H9 (cell line): ENCODE measurements at regions not wholly inside any gene's neighbourhood (a gene's known extent, or its start where the extent isn't known, plus 50 kb on each side); places are given as distances from the start of the nearest gene placed in this dataset.
A peak's percentile ranks its signal among the peaks of the same experiment; 100 is the strongest.

Experiments used
- DNase-seq: peaks from one replicate; pipeline ENCODE4 v3.0.0-alpha.2; 2017
- H2AFZ ChIP-seq: one replicate; pipeline ENCODE4 v1.6.1; 2013; ENCODE audit warnings: mild to moderate bottlenecking, low read length, control low read depth, moderate library complexity
- H2AK5ac ChIP-seq: 2 replicates; pipeline ENCODE4 v1.6.1; 2013; ENCODE audit warnings: low read length, control low read depth, mixed read lengths; ENCODE audit not compliant: insufficient read length
- H2BK120ac ChIP-seq: one replicate; pipeline ENCODE4 v1.6.1; 2013; ENCODE audit warnings: low read depth, mild to moderate bottlenecking, low read length, control low read depth, inconsistent platforms; ENCODE audit not compliant: poor library complexity, severe bottlenecking
- H2BK12ac ChIP-seq: 2 replicates; pipeline ENCODE4 v1.6.1; 2013; ENCODE audit warnings: low read length, control low read depth, mixed read lengths, low read depth; ENCODE audit not compliant: insufficient read length
- H2BK15ac ChIP-seq: 2 replicates; pipeline ENCODE4 v1.6.1; 2013; ENCODE audit warnings: low read depth, low read length, control low read depth
- H2BK20ac ChIP-seq: one replicate; pipeline ENCODE4 v1.6.1; 2013; ENCODE audit warnings: low read depth, mild to moderate bottlenecking, low read length, control low read depth, inconsistent platforms; ENCODE audit not compliant: poor library complexity, severe bottlenecking
- H2BK5ac ChIP-seq: 2 replicates; pipeline ENCODE4 v1.6.1; 2013; ENCODE audit warnings: low read length, control low read depth, mixed read lengths; ENCODE audit not compliant: insufficient read length
- H3K14ac ChIP-seq: 2 replicates; pipeline ENCODE4 v1.6.1; 2013; ENCODE audit warnings: low read length, control low read depth; ENCODE audit not compliant: insufficient read depth
- H3K18ac ChIP-seq: 2 replicates; pipeline ENCODE4 v1.6.1; 2013; ENCODE audit warnings: low read depth, mild to moderate bottlenecking, mixed read lengths, low read length, control low read depth; ENCODE audit not compliant: insufficient read length
- H3K23ac ChIP-seq: 2 replicates; pipeline ENCODE4 v1.6.1; 2013; ENCODE audit warnings: low read length, control low read depth, mixed read lengths, low read depth; ENCODE audit not compliant: insufficient read length
- H3K23me2 ChIP-seq: 2 replicates; pipeline ENCODE4 v1.6.1; 2013; ENCODE audit warnings: low read depth, mild to moderate bottlenecking, mixed read lengths, low read length, control low read depth; ENCODE audit not compliant: insufficient read length, poor library complexity, severe bottlenecking
- H3K27ac ChIP-seq: 2 replicates; pipeline ENCODE4 v1.5.1; 2013; ENCODE audit warnings: low read length, control low read depth, mixed read lengths, low read depth; ENCODE audit not compliant: insufficient read length
- H3K27me3 ChIP-seq: 2 replicates; pipeline ENCODE4 v1.6.1; 2013; ENCODE audit warnings: low read length, control low read depth, inconsistent platforms; ENCODE audit not compliant: insufficient read depth
- H3K4ac ChIP-seq: 2 replicates; pipeline ENCODE4 v1.6.1; 2013; ENCODE audit warnings: low read depth, mild to moderate bottlenecking, control low read depth, inconsistent platforms, low read length, moderate library complexity
- H3K4me1 ChIP-seq: 2 replicates; pipeline ENCODE4 v1.6.1; 2013; ENCODE audit warnings: low read length, control low read depth, inconsistent platforms; ENCODE audit not compliant: insufficient read depth
- H3K4me2 ChIP-seq: 2 replicates; pipeline ENCODE4 v1.6.1; 2013; ENCODE audit warnings: low read length, control low read depth, mixed read lengths; ENCODE audit not compliant: insufficient read length, insufficient read depth
- H3K56ac ChIP-seq: 2 replicates; pipeline ENCODE4 v1.6.1; 2013; ENCODE audit warnings: low read depth, mild to moderate bottlenecking, mixed read lengths, low read length, control low read depth; ENCODE audit not compliant: insufficient read length
- H3K79me1 ChIP-seq: 2 replicates; pipeline ENCODE4 v1.6.1; 2013; ENCODE audit warnings: low read depth, mild to moderate bottlenecking, moderate library complexity, low read length, control low read depth, inconsistent platforms; ENCODE audit not compliant: insufficient read depth, poor library complexity, severe bottlenecking
- H3K79me2 ChIP-seq: 2 replicates; pipeline ENCODE4 v1.6.1; 2013; ENCODE audit warnings: low read length, control low read depth, inconsistent platforms; ENCODE audit not compliant: insufficient read depth
- H3K9ac ChIP-seq: 2 replicates; pipeline ENCODE4 v1.6.1; 2013; ENCODE audit warnings: low read length, control low read depth, mixed read lengths; ENCODE audit not compliant: insufficient read length; ENCODE audit errors: extremely low read depth
- H3K9me3 ChIP-seq: one replicate; pipeline ENCODE4 v1.6.1; 2013; ENCODE audit warnings: low read depth, low read length, inconsistent platforms; ENCODE audit not compliant: control insufficient read depth
- H3T11ph ChIP-seq: one replicate; pipeline ENCODE4 v1.6.1; 2013; ENCODE audit warnings: mild to moderate bottlenecking, low read length, control low read depth, inconsistent platforms
- H4K20me1 ChIP-seq: one replicate; pipeline ENCODE4 v1.6.1; 2013; ENCODE audit not compliant: control insufficient read depth, insufficient read length, insufficient read depth
- H4K5ac ChIP-seq: 2 replicates; pipeline ENCODE4 v1.6.1; 2013; ENCODE audit warnings: low read depth, mild to moderate bottlenecking, mixed read lengths, low read length, control low read depth; ENCODE audit not compliant: insufficient read length
- H4K8ac ChIP-seq: replicated peaks from 2 replicates; pipeline ENCODE4 v1.6.1; 2013; ENCODE audit warnings: low read length, control low read depth, mixed read lengths, low read depth; ENCODE audit not compliant: insufficient read length
- H4K91ac ChIP-seq: 2 replicates; pipeline ENCODE4 v1.6.1; 2013; ENCODE audit warnings: low read depth, mild to moderate bottlenecking, moderate library complexity, mixed read lengths, low read length, control low read depth; ENCODE audit not compliant: insufficient read length
- H3K27ac Mint-ChIP-seq, 3 experiments: 2 replicates in 2 of 3; 3 replicates in 1 of 3; pipeline ENCODE4 v1.8.0; 2020 to 2021; ENCODE audit warnings: mixed read lengths in 3 of 3, mild to moderate bottlenecking in 1 of 3, moderate library complexity in 1 of 3
- H3K27me3 Mint-ChIP-seq: 2 replicates; pipeline ENCODE4 v1.8.0; 2021; ENCODE audit warnings: low read depth, mild to moderate bottlenecking, moderate library complexity, mixed read lengths
- H3K36me3 Mint-ChIP-seq, 3 experiments: 2 replicates in 2 of 3; 3 replicates in 1 of 3; pipeline ENCODE4 v1.8.0; 2020 to 2021; ENCODE audit warnings: low read depth in 3 of 3, mixed read lengths in 3 of 3; ENCODE audit not compliant: insufficient read depth in 1 of 3
- H3K4me1 Mint-ChIP-seq, 2 experiments: 2 replicates each; pipeline ENCODE4 v1.8.0; 2020; ENCODE audit warnings: mixed read lengths in 2 of 2
- H3K4me3 Mint-ChIP-seq, 2 experiments: 2 replicates in 1 of 2; 3 replicates in 1 of 2; pipeline ENCODE4 v1.8.0; 2020 to 2021; ENCODE audit warnings: mild to moderate bottlenecking in 2 of 2, mixed read lengths in 2 of 2, moderate library complexity in 1 of 2
- H3K9me3 Mint-ChIP-seq, 2 experiments: 2 replicates in 1 of 2; 3 replicates in 1 of 2; pipeline ENCODE4 v1.8.0; 2020; ENCODE audit warnings: mild to moderate bottlenecking in 2 of 2, mixed read lengths in 2 of 2, moderate library complexity in 1 of 2
- WGBS: extraction: QIAGEN DNeasy Blood & Tissue Kit; methylation state at CpG from one replicate; pipeline ENCODE4 v1.1.7; 2013; ENCODE audit warnings: missing lambda C conversion rate, low lambda C conversion rate, mixed read lengths; ENCODE audit not compliant: insufficient read length; ENCODE audit errors: extremely low coverage; 5-methylcytosine and 5-hydroxymethylcytosine counted together
- TF ChIP-seq, protein P1 (sequence below): fragments of 200-600 bp; sonication (generic); conservative IDR thresholded peaks from 3 replicates; pipeline ENCODE4 v1.8.0; 2021; ENCODE audit warnings: antibody characterized with exemption, mild to moderate bottlenecking

DNA sequence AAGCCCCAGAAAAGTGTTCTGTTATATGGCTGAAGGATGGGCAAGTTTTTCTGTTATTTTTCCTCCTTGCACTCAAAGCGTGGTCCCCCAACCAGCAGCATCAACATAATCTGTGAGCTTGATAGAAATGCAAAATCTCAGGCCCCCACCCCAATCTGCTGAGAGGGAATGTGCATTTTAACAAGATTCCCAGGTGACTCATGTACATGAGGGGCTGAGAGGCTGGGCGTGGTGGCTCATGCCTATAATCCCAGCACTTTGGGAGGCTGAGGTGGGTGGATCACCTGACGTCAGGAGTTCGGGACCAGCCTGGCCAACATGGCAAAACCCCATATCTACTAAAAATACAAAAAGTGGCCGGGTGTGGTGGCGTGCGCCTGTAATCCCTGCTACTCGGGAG lies 326.8 kb upstream of the PODXL start:
- H3K79me1 ChIP-seq, result no peaks in the 10 kb centered on the region
- no peak overlapping the region for H3K9ac ChIP-seq
- H3K79me2 ChIP-seq, result no peaks in the 10 kb centered on the region
- no peak overlapping the region for H3K4me2 ChIP-seq
- WGBS, result no CpG with 5 or more reads among the region's 8 CpGs
- Mint-ChIP-seq H3K36me3 (peaks cover 8 to 24% (median 9%) of the 10 kb centered on the region in 3 experiments), H3K4me1 (peaks cover 14 to 23% of the 10 kb centered on the region in 2 experiments), H3K9me3 (peaks cover 15 to 24% of the 10 kb centered on the region in 2 experiments), H3K27me3 (peaks cover 32% of the 10 kb centered on the region), H3K27ac (peak overlapping the region in 1 of 3 experiments; percentile 45; a peak in 1 of 7 replicates), H3K4me3 (no peak overlapping the region)
- no peak overlapping the region for H2BK120ac ChIP-seq
- no peak for DNase-seq
- TF ChIP-seq, protein P1, sequence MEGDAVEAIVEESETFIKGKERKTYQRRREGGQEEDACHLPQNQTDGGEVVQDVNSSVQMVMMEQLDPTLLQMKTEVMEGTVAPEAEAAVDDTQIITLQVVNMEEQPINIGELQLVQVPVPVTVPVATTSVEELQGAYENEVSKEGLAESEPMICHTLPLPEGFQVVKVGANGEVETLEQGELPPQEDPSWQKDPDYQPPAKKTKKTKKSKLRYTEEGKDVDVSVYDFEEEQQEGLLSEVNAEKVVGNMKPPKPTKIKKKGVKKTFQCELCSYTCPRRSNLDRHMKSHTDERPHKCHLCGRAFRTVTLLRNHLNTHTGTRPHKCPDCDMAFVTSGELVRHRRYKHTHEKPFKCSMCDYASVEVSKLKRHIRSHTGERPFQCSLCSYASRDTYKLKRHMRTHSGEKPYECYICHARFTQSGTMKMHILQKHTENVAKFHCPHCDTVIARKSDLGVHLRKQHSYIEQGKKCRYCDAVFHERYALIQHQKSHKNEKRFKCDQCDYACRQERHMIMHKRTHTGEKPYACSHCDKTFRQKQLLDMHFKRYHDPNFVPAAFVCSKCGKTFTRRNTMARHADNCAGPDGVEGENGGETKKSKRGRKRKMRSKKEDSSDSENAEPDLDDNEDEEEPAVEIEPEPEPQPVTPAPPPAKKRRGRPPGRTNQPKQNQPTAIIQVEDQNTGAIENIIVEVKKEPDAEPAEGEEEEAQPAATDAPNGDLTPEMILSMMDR, result no peak
- no peak overlapping the region for H3T11ph ChIP-seq
- no peak overlapping the region for H4K8ac ChIP-seq
- no peak overlapping the region for H3K18ac ChIP-seq
- no peak overlapping the region for H3K14ac ChIP-seq
- H3K9me3 ChIP-seq, result no peaks in the 10 kb centered on the region
- H2BK12ac ChIP-seq, result no peak overlapping the region
- H3K4ac ChIP-seq, result no peak overlapping the region
- no peak overlapping the region for H4K91ac ChIP-seq
- H2AFZ ChIP-seq, result no peak overlapping the region
- H2BK5ac ChIP-seq, result no peak overlapping the region
- H3K27ac ChIP-seq, result no peak overlapping the region
- no peak overlapping the region for H4K5ac ChIP-seq
- H3K56ac ChIP-seq, result no peak overlapping the region
- H3K23me2 ChIP-seq, result no peaks in the 10 kb centered on the region
- H2BK15ac ChIP-seq, result no peak overlapping the region
- H2AK5ac ChIP-seq, result no peak overlapping the region
- H3K23ac ChIP-seq, result no peak overlapping the region
- no peak overlapping the region for H2BK20ac ChIP-seq
- no peaks in the 10 kb centered on the region for H4K20me1 ChIP-seq
- no peaks in the 10 kb centered on the region; the same call in 1 of the 2 replicates for H3K27me3 ChIP-seq
- no peaks in the 10 kb centered on the region for H3K4me1 ChIP-seq
